GM10266 (cell line): ENCODE measurements at regions not wholly inside any gene's neighbourhood (a gene's known extent, or its start where the extent isn't known, plus 50 kb on each side); places are given as distances from the start of the nearest gene placed in this dataset.

ENCODE experiments used
- DNase-seq: peaks from one replicate; pipeline ENCODE4 v3.0.0; 2012; ENCODE audit errors: extremely low spot score
- CTCF ChIP-seq: IDR thresholded peaks from 2 replicates; pipeline ENCODE4 v1.5.1; 2012; ENCODE audit warnings: mild to moderate bottlenecking, low read depth; ENCODE audit not compliant: control insufficient read depth, insufficient read depth; ENCODE audit errors: missing control alignments

GRCh38 chr2:147386284-147386683, 458.5 kb upstream of the ACVR2A start:
- DNase-seq: no peak
- no peak for TF ChIP-seq CTCF

- no peak for DNase-seq
- no peak for TF ChIP-seq CTCF
Measured at GRCh38 chr2:147385600-147385999, 459.2 kb upstream of the ACVR2A start.

GRCh38 chr2:147384659-147385058, 460.2 kb upstream of the ACVR2A start:
- no peak for DNase-seq
- no peak for TF ChIP-seq CTCF

- TF ChIP-seq CTCF: no peak
- no peak for DNase-seq
Measured at GRCh38 chr2:147382322-147382948, 462.4 kb upstream of the ACVR2A start.

- TF ChIP-seq CTCF: no peak
- no peak for DNase-seq
Measured at GRCh38 chr2:147378403-147378802, 466.4 kb upstream of the ACVR2A start.

- DNase-seq: no peak
Measured at GRCh38 chr2:147375073-147375472, 469.8 kb upstream of the ACVR2A start.

GRCh38 chr2:147374423-147374811, 470.4 kb upstream of the ACVR2A start:
- DNase-seq: no peak
- TF ChIP-seq CTCF: no peak

More at GRCh38 chr2:147375073-147375472, 469.8 kb upstream of the ACVR2A start:
- TF ChIP-seq CTCF: no peak
